ENCODE measurements at regions not wholly inside any gene's neighbourhood (a gene's known extent, or its start where the extent isn't known, plus 50 kb on each side); places are given as distances from the start of the nearest gene placed in this dataset.
"Not testable (repeated sequence)": the region's sequence is repeated elsewhere in the genome, so short reads cannot be mapped to it uniquely, and the experiment has no call there.

DNA sequence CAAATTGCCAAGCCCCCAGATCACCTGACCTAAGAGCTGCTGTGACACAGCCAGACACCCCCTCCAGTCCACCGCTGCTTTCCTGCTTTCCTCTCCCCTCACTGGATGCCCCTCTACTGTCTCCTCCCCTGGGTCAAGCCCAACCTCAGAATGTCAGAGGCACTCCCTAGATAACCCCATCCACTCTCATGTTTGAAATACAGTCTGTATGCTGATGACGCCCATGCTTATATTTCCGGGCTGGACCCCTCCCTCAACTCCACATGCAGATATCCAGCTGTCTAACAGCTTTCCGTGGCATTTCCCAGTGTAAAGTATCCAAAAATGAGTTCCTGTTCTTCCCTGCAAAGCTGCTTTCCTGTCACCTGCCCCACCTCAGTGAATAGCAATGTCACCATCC, 309.2 kb downstream of the ANAPC1 start:
- not testable (repeated sequence) for DNase-seq (ENCODE audit: low read depth in 2 of 2)

DNA sequence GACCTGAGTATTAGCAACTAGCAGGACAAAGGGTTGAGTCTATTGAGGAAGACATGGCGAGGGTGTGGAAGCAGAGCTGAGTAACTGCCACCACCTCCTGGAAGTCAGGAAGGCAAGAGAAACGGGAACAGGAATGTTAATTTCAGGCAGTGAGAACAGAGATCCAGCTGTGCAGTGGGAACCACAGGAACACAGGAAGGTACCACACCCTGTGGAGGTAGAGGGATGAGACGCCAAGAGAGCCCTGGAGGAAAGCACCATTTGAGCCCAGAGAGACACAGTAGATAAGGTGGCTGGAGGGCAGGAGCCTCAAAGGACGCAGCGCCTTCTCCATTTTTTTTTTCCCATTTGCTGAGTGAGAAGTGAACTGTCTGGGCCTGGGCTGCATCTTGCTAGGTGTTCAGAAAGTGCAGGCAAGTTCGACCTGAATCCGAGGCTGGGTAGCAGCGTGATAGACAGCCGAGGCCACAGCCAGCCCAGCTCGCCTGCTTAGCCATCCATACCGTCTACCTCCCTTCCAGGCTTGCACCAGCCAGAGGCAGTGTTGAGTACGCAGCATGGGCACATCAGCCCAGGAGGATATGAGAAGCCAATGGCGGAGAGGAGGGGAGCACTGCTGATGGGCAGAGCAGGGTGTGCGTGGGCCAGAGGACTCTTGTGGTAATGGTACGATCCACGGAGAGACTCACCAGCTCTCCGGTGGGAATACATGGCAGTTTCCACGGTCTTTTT, 306.7 kb downstream of the ANAPC1 start:
- DNase-seq (ENCODE audit: low read depth in 2 of 2): not testable (repeated sequence)

DNA sequence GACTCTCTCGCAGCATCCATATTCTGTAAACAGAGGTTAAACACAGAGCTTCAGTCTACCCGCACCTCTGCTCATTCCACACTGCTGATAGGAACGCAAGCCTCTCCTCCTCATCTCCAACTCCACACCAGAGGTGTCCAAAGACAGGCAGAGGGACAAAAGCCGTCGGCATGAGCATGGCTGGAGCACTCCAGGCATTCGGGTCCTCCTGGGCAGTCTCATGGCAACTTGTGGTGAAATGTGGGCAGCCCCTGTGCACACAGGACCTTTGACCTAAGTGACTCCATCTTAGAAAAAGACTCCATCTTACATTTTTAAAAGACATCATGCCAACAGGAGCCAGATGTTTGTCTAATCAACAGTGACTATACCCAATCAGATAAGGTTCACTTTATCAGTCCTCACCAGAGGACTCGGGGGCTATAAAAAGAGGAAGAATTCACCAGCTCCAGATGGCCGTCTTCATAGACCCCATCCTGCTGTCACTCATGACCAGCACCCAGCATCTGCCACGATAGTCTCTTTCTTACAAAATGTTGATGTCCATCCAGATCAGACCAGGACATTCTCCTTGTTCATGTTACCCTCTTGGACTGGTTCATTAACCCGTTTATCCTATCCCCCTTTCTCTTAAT, 304.4 kb downstream of the ANAPC1 start:
- DNase-seq (ENCODE audit: low read depth in 2 of 2): not testable (repeated sequence)

DNA sequence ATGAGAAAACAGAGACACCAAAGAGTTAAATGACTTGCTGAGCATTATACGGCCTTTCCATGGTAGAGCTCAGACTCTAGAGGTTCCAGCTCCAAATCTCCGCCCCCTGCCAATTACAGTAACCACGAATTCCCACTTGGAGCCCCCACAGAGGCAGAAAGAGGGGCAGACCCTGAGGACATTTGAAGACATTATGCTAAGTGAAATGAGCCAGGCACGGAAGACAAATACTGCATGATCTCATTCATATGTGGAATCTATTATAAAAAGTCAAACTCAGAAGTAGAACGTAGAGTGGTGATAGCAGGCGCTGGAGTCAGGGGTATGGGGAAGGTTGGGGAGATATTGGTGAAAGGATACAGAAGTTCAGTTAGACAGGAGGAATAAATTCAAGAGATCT, 303.4 kb downstream of the ANAPC1 start:
- DNase-seq (ENCODE audit: low read depth in 2 of 2): not testable (repeated sequence)

DNA sequence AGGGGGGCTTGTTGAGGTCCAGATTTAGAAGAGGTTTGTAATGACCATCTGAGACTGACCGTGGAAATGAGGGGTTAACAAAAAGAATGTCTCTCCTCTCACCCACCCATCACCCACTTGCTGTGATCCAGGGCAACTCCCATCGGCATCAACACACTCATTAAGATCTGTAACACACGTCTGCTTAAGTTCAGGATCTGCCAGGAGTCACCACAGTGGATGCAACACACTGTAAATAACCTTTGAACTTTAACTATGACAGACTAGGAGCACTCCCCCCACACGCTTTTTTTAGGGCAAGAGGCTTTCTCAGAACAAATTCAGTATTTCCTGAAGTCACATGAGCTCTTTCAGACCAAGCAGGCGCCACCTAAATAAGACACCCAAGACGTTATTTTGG, 301.9 kb downstream of the ANAPC1 start:
- DNase-seq (ENCODE audit: low read depth in 2 of 2): not testable (repeated sequence)

DNA sequence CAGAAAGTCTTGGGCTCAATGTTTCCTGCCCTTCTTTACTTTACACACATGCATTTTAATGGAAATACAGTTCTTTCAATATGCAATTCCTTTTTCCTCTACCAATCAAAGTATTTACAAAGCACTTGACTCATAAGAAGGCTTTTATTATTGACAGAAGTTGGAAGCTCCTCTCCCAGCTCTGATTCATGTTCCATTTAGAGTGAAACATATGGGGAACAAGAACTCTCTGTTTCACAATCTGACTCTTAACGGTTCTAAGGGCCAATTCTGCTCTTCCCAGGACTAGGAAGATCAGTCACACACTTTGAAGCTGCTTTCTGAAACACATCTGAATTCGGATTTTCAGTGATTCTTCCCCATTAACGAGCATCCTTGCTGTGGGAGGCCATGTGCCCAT, 300.5 kb downstream of the ANAPC1 start:
- DNase-seq (ENCODE audit: low read depth in 2 of 2): not testable (repeated sequence)

DNA sequence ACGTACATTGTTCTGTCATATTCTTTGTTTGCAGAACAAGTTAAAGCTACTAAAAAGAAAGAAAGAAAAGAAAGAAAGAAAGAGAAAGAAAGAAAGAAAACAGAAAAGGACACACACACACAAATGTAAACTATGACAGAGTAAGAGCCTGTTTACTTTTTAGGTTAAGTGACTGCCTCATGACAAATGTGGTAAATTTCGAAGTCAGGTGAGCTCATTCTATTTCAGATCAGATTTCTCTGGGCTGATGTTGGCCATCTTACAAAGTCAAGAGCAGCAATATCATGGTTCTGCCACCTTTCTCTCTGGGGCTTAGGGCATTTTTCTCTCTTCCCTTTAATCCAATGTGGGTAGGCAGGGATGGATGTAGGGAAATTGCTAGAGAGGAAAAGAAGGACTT, 299.5 kb downstream of the ANAPC1 start:
- not testable (repeated sequence) for DNase-seq (ENCODE audit: low read depth in 2 of 2)

DNA sequence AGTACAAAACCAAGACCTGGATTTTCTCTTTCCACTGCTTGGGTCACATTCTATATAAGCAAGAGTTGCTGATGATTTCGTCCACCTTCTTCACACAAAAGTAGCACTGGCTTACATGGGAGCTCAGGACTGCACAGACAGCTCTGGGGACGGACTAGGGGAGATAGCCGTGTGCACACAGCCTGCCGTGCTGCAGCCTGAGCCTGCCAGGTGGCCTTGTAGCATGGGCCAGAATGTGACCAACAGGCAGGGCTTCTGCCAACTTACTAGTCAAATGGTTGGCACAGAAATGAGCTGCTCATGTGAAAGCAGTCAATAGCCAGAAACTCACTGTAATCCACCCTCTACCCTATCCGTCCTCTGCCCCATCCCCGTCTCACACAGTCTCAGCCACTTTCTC, 299.0 kb downstream of the ANAPC1 start:
- DNase-seq (ENCODE audit: low read depth in 2 of 2): not testable (repeated sequence)

DNA sequence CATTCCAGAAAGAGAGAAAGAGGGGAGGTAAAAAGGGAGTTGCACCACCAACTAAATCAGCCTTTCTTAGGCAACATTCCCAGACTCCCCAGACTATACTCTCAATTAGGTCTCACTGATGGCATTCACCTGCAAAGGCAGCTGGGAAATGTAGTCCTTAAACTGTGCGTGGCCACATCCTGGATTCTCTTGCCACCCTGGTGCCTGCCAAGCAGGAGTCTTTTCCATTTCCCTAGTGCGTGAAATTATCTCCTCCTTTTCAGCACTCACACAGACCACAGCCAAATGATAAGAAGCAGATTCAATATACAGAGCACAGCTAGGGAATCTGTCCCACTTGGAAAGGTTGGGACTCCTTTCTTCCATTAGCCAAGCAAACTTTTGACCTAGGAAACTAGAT, 298.0 kb downstream of the ANAPC1 start:
- not testable (repeated sequence) for DNase-seq (ENCODE audit: low read depth in 2 of 2)

DNA sequence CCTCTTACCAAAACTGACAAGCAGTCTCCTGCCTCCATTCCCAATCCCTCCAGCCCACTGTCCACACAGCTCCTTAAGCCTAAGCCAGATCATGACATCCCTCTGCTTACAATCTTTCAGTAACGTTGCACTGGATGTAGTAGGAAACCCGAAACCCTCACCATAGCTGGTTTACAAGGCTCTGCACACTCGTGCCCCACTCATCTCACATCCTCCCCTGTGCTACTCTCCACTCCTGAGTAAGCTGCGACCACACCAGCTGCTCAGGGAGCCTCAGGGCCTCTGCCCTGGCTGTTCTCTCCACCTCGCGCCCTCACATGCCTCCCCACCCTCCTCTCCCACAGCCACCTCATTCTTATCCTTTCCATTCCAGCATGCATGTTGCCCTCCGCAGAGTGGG, 288.9 kb downstream of the ANAPC1 start:
- not testable (repeated sequence) for DNase-seq (ENCODE audit: low read depth in 2 of 2)

DNA sequence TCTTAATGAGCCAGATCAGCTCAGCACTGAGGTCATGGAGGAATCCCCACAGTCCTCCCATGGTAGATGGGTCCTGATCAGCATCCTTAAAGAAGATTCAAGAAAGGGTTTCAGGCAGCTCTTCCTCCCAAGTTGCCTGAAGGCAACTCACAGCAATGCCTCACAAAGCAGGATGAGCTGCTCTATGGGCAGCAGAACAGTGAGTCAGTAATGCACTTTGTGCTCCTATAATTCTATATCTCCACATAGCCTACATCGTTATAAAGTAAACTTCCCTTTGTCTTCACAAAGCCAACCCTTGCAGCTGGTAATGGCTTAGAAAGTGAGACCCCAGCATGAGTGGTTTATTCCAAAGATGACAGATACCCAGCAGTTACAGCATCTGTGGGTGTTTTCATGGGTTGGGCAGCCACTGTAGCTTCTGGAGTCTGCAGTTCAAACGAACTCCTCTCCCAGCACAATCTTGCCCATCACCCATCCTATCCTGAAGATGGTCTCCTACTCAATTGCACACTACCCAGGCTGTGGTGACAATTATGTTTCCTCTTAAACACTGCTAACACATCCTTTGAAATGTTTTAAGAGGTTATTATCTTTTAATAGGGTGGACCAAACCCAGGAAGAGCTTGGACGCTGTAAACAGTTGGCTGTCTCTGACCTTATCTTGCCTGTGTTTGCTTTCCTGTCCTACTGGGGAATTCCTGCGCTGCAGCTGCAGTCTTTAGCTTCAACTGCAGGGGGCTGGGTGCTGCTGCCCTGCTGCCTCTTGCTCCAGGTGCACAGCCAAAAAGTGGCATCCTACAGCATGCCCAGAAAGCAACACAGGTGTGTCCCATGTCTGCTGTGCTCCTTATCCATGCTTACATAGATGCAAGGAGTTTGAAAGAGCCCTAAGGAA, 286.9 kb downstream of the ANAPC1 start:
- DNase-seq (ENCODE audit: low read depth in 2 of 2): not testable (repeated sequence)

DNA sequence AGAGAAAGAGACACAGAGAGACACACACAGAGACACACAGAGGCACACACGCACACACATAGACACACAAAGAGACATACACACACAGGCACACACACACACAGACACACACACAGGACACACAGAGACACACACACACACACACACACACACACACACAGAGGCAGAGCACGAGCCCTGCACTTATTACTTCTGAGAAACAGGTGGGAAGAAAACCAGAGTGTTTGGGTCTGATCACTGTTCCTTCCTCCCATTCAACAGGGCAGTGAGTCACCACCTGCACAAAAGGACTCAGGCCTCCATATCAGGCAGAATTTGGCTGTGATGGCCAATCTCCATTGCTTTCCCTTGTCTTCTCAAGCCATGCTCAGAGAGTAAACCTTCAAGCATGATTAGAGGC, 285.0 kb downstream of the ANAPC1 start:
- DNase-seq (ENCODE audit: low read depth in 2 of 2): not testable (repeated sequence)

DNA sequence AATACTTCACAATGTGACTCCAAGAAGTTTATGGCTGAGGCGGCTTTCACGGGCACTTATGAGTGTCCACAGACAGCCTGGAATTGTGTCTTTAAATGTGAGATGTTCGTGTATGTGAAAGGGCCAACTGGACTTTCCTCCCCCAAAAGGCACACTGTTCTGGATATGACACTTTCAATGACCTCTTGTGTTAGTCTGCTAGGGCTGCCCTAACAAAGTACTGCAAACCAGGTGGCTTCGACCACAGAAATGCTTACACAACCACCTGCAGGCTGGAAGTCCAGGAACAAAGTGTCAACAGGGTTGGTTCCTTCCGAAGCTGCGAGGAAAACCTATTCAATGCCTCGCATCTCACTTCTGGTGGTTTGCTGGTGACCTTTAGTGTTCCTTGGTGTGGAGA, 281.7 kb downstream of the ANAPC1 start:
- DNase-seq (ENCODE audit: low read depth in 2 of 2): not testable (repeated sequence)

DNA sequence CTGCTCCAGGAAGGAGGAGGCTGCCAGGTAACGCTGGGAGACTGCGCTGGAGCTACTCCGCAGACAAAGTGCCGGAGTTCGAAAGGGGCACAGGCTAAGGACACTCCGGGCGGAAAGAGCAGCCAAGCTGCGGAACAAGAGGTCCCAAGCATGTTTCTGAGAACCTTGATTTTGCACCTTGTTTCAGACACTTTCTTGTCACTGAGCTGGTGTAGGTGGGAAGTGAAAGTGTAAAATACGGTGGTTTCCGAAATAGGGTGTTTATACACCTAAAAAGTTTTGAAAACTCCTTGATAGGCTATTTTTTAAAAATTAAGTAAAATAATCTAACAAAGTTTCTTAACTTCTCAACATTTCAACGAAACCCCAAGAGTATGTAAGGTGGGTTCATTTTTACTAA, 278.2 kb downstream of the ANAPC1 start:
- DNase-seq (ENCODE audit: low read depth in 2 of 2): not testable (repeated sequence)

DNA sequence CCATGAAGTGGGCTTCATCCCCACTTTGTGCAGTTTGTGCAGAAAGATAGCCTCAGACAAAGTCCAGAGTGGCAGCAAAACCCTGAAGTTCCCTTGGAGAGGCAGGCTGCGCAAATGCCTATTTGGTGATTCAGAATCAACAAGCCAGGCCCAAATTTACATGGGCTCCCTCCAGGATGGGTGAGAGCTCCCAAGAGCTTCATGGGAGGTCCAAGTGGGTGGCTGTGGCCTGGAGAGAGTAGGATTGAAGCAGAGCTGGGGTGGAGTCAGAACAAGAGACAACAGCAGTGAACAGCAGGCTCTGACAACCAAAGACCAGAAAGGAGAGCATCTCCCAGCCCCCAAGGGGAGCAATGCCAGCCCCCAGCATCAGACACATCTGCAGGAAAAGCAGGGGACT, 277.4 kb downstream of the ANAPC1 start:
- not testable (repeated sequence) for DNase-seq (ENCODE audit: low read depth in 2 of 2)

DNA sequence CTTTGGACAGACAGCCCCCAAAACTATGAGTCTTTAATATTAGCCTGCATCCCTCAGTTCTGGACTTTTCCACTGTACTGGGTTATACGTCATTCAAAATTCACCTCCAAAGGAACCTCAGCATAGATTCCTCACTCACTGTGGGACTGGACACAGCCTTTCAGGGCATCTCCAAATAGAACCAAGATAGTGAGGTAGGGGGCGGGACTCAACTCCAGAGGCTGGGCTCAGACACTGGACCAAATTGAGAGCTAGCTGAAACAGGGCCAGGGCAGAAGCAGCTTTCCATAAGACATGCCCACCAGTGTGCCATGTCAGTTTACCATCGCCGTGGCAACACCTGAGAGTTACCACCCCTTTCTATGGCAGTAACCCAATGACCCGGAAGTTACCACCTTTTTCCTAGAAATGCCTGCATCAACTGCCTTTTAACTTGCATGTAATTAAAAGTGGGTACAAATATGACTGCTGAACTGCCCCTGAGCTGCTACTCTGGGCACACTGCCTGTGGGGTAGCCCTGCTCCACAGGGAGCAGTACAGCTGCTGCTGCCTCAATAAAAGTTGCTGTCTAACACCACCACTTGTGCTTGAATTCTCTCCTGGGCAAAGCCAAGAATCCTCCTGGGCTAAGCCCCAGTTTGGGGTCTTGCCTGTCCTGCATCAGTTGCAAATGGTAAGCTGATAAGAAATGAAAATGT, 274.7 kb downstream of the ANAPC1 start:
- not testable (repeated sequence) for DNase-seq (ENCODE audit: low read depth in 2 of 2)

DNA sequence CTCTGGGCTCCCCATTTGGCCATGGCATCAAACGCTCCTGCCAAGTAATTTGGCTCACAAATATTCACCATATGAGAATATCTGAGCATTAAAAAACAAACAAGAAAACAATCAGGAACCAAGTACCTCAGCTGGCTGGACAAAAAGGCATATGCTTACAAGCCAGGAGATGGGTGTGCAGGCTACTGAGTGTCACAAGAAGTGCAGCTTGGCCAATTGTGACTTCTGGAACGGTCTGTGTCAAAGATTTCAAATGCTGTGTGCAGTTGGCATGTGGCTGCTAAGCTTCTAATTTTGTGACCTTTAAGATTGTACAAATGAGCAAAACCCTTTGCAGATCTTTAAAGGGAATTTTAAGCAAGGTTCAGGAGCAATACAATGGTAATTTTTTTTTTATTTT, 274.0 kb downstream of the ANAPC1 start:
- not testable (repeated sequence) for DNase-seq (ENCODE audit: low read depth in 2 of 2)

DNA sequence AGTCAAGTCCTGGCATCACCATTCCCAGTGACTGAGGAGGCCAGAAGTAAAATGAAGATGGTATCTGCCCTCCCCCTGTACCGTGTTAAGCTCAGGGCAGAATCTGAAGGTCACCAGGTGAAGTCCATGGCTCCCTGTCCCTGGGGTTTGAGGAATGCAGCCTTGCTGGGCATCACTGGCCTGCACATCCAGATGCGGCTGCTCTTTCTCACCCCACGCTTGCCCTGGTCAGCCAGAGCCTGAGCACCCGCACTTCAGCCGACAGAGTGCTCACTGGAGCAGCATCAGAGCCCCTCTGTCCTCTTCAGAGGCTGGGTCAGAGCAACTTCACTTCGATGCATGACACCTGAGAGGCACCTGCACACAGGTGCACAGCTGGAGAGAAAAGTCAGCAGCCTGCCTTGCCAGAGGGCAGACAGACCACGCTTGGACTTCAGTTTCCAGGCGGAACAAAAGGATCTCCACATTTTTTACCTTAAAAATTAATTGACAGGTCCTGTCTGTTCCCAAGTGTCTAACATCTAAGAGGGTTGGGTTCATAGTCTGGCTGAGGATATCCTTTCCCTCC, 267.3 kb downstream of the ANAPC1 start:
- no peak for DNase-seq (ENCODE audit: low read depth in 2 of 2)

DNA sequence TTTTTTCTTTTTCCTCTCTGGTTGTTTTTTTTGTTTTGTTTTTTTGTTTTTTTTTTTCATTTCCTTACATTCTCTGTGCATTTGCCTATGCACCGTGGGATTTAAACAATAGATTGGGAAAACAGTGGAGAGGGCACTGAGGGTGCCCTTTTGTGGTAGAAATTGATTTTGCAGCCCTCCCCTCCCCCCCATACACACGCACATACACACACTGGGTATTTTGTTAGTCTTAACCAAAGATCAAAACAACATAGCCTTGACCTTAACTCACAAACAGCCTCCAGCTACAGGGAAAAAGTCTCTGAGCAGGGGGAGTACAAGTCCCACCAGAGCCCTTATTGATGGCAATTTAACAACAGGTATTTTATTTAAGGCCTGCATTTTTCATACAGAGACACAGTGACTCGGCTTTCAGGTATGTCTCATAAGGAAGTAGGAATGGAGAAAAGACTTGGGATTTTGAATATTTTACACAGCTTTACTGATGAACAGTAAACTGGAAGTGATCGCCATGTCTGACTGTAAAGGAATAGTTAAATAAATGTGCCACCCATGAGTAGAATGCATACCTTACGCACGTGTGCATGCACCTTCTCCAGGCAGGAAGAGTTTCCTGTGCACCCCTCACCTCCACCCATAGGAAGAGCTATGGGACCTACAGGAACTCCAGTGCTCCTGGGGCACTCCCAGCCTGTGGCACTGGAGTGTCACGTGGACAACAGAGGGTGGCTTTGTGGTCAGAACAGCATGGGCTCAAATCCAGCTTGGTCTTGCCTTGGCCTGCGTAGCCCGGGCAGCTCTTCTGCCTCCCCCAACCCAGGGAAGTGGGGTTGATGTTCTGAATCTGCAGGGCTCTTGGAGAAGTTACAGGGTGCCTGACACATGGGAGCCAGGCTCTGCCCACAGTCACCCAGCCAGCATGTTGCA, 266.4 kb downstream of the ANAPC1 start:
- DNase-seq (ENCODE audit: low read depth in 2 of 2): no peak

DNA sequence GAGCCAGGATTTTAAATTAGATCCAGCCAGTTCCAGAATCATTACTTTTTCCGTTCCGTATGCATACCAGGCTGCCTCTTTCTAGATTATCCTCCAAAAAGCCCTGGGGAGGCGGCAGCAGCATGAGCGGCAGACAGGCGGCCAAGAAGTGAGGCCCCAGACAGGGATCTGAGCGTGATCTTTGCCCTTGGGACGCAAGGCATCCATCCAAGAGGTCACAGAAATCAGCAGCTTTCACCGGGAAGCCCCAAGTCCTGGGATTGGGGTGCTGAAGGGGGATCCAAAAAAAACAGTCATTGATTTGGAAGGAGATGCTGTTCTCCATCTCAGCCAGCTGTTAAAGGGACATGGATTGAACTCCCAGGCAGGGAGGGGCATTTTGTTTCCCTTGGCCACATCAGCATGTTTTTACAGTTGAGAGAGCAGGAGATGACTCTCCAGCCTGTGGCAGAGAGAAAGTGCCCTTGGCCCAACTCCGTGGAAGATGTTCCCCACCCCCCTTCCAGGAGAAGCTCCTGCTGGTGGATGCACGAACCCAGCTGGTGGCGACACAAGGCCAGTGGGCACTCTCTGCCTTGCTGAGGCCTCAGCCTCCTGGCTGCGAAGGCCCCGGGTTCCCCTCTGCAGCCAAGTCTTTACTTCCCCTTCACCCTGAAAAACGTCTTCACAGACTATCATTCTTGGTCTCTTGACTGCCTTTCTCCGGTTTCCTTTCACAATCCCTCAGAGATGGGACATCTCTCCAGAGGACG, 265.6 kb downstream of the ANAPC1 start:
- no peak for DNase-seq (ENCODE audit: low read depth in 2 of 2)
